A549 (cell line): ENCODE measurements at regions not wholly inside any gene's neighbourhood (a gene's known extent, or its start where the extent isn't known, plus 50 kb on each side); places are given as distances from the start of the nearest gene placed in this dataset.

Experiments
- ATAC-seq, 2 experiments: fragments of 200-7000 bp in 1 of 2; fragments of >200 bp in 1 of 2; cut with Nextera tagmentation in 1 of 2; cut with Tn5 transposase in 1 of 2; 3 replicates each; pipeline versions ENCODE4 v1.8.0 to v1.9.1; 2018 to 2020; ENCODE audit warnings: mild to moderate bottlenecking in 1 of 2, moderate library complexity in 1 of 2
- CTCF ChIA-PET: fragments of 300-600 bp; sonication (Branson Sonifier 250); formaldehyde crosslinking; extraction: SDS; loops from one replicate; lab custom pipeline; 2021; ENCODE audit warnings: antibody characterized with exemption, inconsistent platforms; lab: Yijun Ruan, JAX
- POLR2A ChIA-PET: fragments of 350-600 bp; formaldehyde crosslinking; extraction: SDS; loops from one replicate; lab custom pipeline; 2021; ENCODE audit warnings: antibody characterized with exemption, inconsistent platforms; lab: Yijun Ruan, JAX
- DNase-seq, 2 experiments: peaks; one replicate each; pipeline versions ENCODE4 v3.0.0 to v3.0.0-alpha.2; 2011 to 2016; ENCODE audit warnings: low read depth in 1 of 2, low spot score in 1 of 2
- FAIRE-seq: peaks from 2 replicates; lab custom pipeline; 2011; peaks lifted over from hg19 to GRCh38; lab: Jason Lieb, UNC
- H3K27ac ChIP-seq, 2 experiments: fragments of >200 bp; sonication (Bioruptor Twin); formaldehyde crosslinking; 3 replicates each; pipeline ENCODE4 v1.5.1; 2016 to 2017
- H3K4me1 ChIP-seq: fragments of >200 bp; sonication (Bioruptor Twin); formaldehyde crosslinking; 3 replicates; pipeline ENCODE4 v1.6.1; 2016
- H3K4me2 ChIP-seq: fragments of >200 bp; sonication (Bioruptor Twin); formaldehyde crosslinking; 3 replicates; pipeline ENCODE4 v1.6.1; 2016
- H3K4me3 ChIP-seq: fragments of >200 bp; sonication (Bioruptor Twin); formaldehyde crosslinking; 3 replicates; pipeline ENCODE4 v1.5.1; 2016
- H3K9me3 ChIP-seq: fragments of >200 bp; sonication (Bioruptor Twin); formaldehyde crosslinking; 3 replicates; pipeline ENCODE4 v1.6.1; 2016
- CHD2 ChIP-seq: fragments of 150-350 bp; IDR thresholded peaks from 2 replicates; pipeline ENCODE4 v1.6.1; 2014; ENCODE audit warnings: low read length; ENCODE audit not compliant: partially characterized antibody
- CHD4 ChIP-seq: fragments of 200-600 bp; sonication (generic); IDR thresholded peaks from 2 replicates; pipeline ENCODE4 v1.6.1; 2016; ENCODE audit warnings: antibody characterized with exemption, mild to moderate bottlenecking, borderline replicate concordance
- JUNB ChIP-seq: fragments of >200 bp; sonication (Bioruptor Twin); formaldehyde crosslinking; IDR thresholded peaks from 2 replicates; pipeline ENCODE4 v1.6.1; 2016
- MAFK ChIP-seq: fragments of 450-650 bp; IDR thresholded peaks from 2 replicates; pipeline ENCODE4 v1.6.1; 2014; ENCODE audit not compliant: partially characterized antibody
- PBX3 ChIP-seq: IDR thresholded peaks from 2 replicates; pipeline ENCODE4 v1.6.1; 2012
- REST ChIP-seq: fragments of 200-600 bp; sonication (generic); IDR thresholded peaks from 2 replicates; pipeline ENCODE4 v1.6.1; 2016; ENCODE audit warnings: antibody characterized with exemption, mild to moderate bottlenecking, moderate library complexity
- SREBF2 ChIP-seq: fragments of 450-650 bp; IDR thresholded peaks from 2 replicates; pipeline ENCODE4 v1.6.1; 2014; ENCODE audit warnings: mild to moderate bottlenecking, moderate library complexity
- WGBS: methylation state at CpG from one replicate; pipeline ENCODE4 v1.1.6; 2017; ENCODE audit errors: missing lambda C conversion rate; 5-methylcytosine and 5-hydroxymethylcytosine counted together
- small RNA-seq, 6 experiments: library from RNA; depleted of rRNA; stranded (forward); fragments of <200 nt; gene quantifications; one replicate each; pipeline ENCODE3, GENCODE V24; 2012
- TF ChIP-seq, protein P1 (sequence below): fragments of 250-450 bp; sonication (Bioruptor Pico); IDR thresholded peaks from 2 replicates; pipeline ENCODE4 v1.5.0; 2020; ENCODE audit warnings: low read depth, mild to moderate bottlenecking, moderate library complexity

DNA sequence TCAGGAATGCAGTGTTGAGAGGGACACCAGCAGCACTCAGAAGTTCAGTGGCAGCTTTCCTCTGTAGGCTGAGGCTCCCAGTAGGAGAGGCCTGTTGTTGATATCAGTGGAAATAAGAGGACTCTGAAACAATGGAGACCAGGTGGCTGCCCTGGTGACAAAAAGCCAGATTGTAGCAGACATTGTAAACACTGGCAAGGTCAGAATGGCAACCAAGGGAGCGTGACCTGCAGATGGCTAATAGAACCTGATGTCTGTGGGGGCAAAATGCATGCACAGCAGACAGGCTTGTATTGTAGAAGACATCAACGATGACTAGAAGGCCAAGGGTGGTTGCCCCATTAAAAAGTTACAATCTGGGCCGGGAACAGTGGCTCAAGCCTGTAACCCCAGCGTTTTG lies 53.1 kb upstream of the GPR37L1 start:
- WGBS, result 83% methylated on average over 4 of the region's 4 CpGs
- no peak for ATAC-seq
- no peak overlapping the region for H3K4me3 ChIP-seq

GRCh38 chr1:202072211-202072765 lies 50.4 kb upstream of the GPR37L1 start:
- H3K4me1 ChIP-seq, result peaks cover 45% of the 10 kb centered on the region
- POLR2A ChIA-PET, result no interaction called here
- peak in 1 of 2 experiments; percentile 53 for DNase-seq
- CTCF ChIA-PET, result no interaction called here
- TF ChIP-seq MAFK, result peak; percentile 4
- TF ChIP-seq, protein P1, sequence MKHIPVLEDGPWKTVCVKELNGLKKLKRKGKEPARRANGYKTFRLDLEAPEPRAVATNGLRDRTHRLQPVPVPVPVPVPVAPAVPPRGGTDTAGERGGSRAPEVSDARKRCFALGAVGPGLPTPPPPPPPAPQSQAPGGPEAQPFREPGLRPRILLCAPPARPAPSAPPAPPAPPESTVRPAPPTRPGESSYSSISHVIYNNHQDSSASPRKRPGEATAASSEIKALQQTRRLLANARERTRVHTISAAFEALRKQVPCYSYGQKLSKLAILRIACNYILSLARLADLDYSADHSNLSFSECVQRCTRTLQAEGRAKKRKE (CRISPR knock-in tag), result no peak
- H3K9me3 ChIP-seq, result no peaks in the 10 kb centered on the region
- no peak overlapping the region for H3K4me3 ChIP-seq
- 47% methylated on average over 8 of the region's 8 CpGs for WGBS
- H3K27ac ChIP-seq, result peak overlapping the region; percentile 51 to 70; a peak in 4 of 6 replicates
- H3K4me2 ChIP-seq, result 0 out of 3 replicates have a peak overlapping the region, but pooled peaks have one; percentile 8
- no peak for ATAC-seq
- FAIRE-seq, result no peak

More for the DNA sequence above, 53.1 kb upstream of the GPR37L1 start:
- ChIA-PET POLR2A (no interaction called here), CTCF (interaction anchor here (0.6 to 1.2 kb wide), 3 partner anchors 11 to 60 kb away, joined by 3 to 7 read pairs (median 3); no protein-coding TSS in a partner anchor)
- H3K4me2 ChIP-seq, result no peak overlapping the region
- H3K4me1 ChIP-seq, result peaks cover 27% of the 10 kb centered on the region
- DNase-seq (no peak), FAIRE-seq (no peak)
- TF ChIP-seq SREBF2 (no peak), CHD2 (no peak), CHD4 (no peak), PBX3 (no peak), JUNB (no peak), REST (no peak)
- H3K9me3 ChIP-seq, result no peaks in the 10 kb centered on the region
- peak overlapping the region; percentile 3 to 72; a peak in 4 of 6 replicates for H3K27ac ChIP-seq

Small RNA genes lying in the stretch of these regions (small RNA-seq; reads per million reads assigned to genes)
- gene RF00019, result 0 reads per million in 6 experiments
